IPS-18a (cell line): ENCODE measurements at regions not wholly inside any gene's neighbourhood (a gene's known extent, or its start where the extent isn't known, plus 50 kb on each side); places are given as distances from the start of the nearest gene placed in this dataset.

ENCODE experiments used
- H3K27ac ChIP-seq: one replicate; pipeline ENCODE4 v1.5.1; 2013; ENCODE audit warnings: low read length
- H3K27me3 ChIP-seq: one replicate; pipeline ENCODE4 v1.6.1; 2013; ENCODE audit warnings: mild to moderate bottlenecking, low read length; ENCODE audit not compliant: control insufficient read depth, insufficient read depth
- H3K36me3 ChIP-seq: one replicate; pipeline ENCODE4 v1.6.1; 2013; ENCODE audit warnings: low read depth, low read length; ENCODE audit not compliant: control insufficient read depth
- H3K4me1 ChIP-seq: one replicate; pipeline ENCODE4 v1.6.1; 2013; ENCODE audit warnings: low read depth, low read length; ENCODE audit not compliant: control insufficient read depth
- H3K4me3 ChIP-seq: one replicate; pipeline ENCODE4 v1.5.1; 2013; ENCODE audit warnings: low read length
- H3K9ac ChIP-seq: one replicate; pipeline ENCODE4 v1.6.1; 2013; ENCODE audit warnings: mild to moderate bottlenecking, low read length, moderate library complexity
- H3K9me3 ChIP-seq: one replicate; pipeline ENCODE4 v1.6.1; 2013; ENCODE audit warnings: low read depth, low read length; ENCODE audit not compliant: control insufficient read depth

- peaks cover 3% of the 10 kb centered on the region for H3K4me1 ChIP-seq
- H3K9ac ChIP-seq, result no peak overlapping the region
- H3K27ac ChIP-seq, result no peak overlapping the region
- H3K4me3 ChIP-seq, result no peak overlapping the region
- no peaks in the 10 kb centered on the region for H3K27me3 ChIP-seq
- no peaks in the 10 kb centered on the region for H3K9me3 ChIP-seq
- H3K36me3 ChIP-seq, result no peaks in the 10 kb centered on the region
These were observed 92.9 kb upstream of the IER5L start for GRCh38 chr9:129270903-129271431.

- no peaks in the 10 kb centered on the region for H3K27me3 ChIP-seq
- no peak overlapping the region for H3K9ac ChIP-seq
- H3K9me3 ChIP-seq, result no peaks in the 10 kb centered on the region
- peaks cover 6% of the 10 kb centered on the region for H3K4me1 ChIP-seq
- H3K27ac ChIP-seq, result no peak overlapping the region
- no peak overlapping the region for H3K4me3 ChIP-seq
- no peaks in the 10 kb centered on the region for H3K36me3 ChIP-seq
These were observed 92.1 kb upstream of the IER5L start for GRCh38 chr9:129270205-129270604.

- Histone ChIP-seq H3K4me1 (peaks cover 6% of the 10 kb centered on the region), H3K9me3 (no peaks in the 10 kb centered on the region), H3K4me3 (no peak overlapping the region), H3K36me3 (no peaks in the 10 kb centered on the region), H3K9ac (no peak overlapping the region), H3K27ac (no peak overlapping the region), H3K27me3 (no peaks in the 10 kb centered on the region)
These were observed 89.1 kb upstream of the IER5L start for GRCh38 chr9:129267141-129267540.

- Histone ChIP-seq H3K27ac (no peak overlapping the region), H3K4me1 (peaks cover 6% of the 10 kb centered on the region), H3K27me3 (no peaks in the 10 kb centered on the region), H3K9me3 (no peaks in the 10 kb centered on the region), H3K4me3 (no peak overlapping the region), H3K36me3 (no peaks in the 10 kb centered on the region), H3K9ac (no peak overlapping the region)
These were observed 88.5 kb upstream of the IER5L start for GRCh38 chr9:129266536-129266935.

- H3K4me1 ChIP-seq, result peaks cover 6% of the 10 kb centered on the region
- H3K27ac ChIP-seq, result no peak overlapping the region
- no peak overlapping the region for H3K9ac ChIP-seq
- no peaks in the 10 kb centered on the region for H3K36me3 ChIP-seq
- H3K9me3 ChIP-seq, result no peaks in the 10 kb centered on the region
- no peak overlapping the region for H3K4me3 ChIP-seq
- peaks cover 12% of the 10 kb centered on the region for H3K27me3 ChIP-seq
These were observed 86.3 kb upstream of the IER5L start for GRCh38 chr9:129264388-129264787.

- Histone ChIP-seq H3K27ac (no peak overlapping the region), H3K9me3 (no peaks in the 10 kb centered on the region), H3K9ac (no peak overlapping the region), H3K27me3 (peaks cover 18% of the 10 kb centered on the region), H3K4me1 (peaks cover 5% of the 10 kb centered on the region), H3K4me3 (no peak overlapping the region), H3K36me3 (no peaks in the 10 kb centered on the region)
These were observed 85.8 kb upstream of the IER5L start for GRCh38 chr9:129263836-129264235.

GRCh38 chr9:129262261-129262660, 84.2 kb upstream of the IER5L start:
- Histone ChIP-seq H3K4me1 (peaks cover 6% of the 10 kb centered on the region), H3K4me3 (no peak overlapping the region), H3K27me3 (peaks cover 31% of the 10 kb centered on the region), H3K9me3 (no peaks in the 10 kb centered on the region), H3K9ac (no peak overlapping the region), H3K27ac (no peak overlapping the region), H3K36me3 (no peaks in the 10 kb centered on the region)

- Histone ChIP-seq H3K9ac (no peak overlapping the region), H3K27ac (no peak overlapping the region), H3K36me3 (no peaks in the 10 kb centered on the region), H3K27me3 (peaks cover 40% of the 10 kb centered on the region), H3K4me3 (peak overlapping the region; percentile 39), H3K4me1 (peaks cover 3% of the 10 kb centered on the region), H3K9me3 (no peaks in the 10 kb centered on the region)
These were observed 81.3 kb upstream of the IER5L start for GRCh38 chr9:129259375-129259774.

- peaks cover 40% of the 10 kb centered on the region for H3K27me3 ChIP-seq
- H3K4me1 ChIP-seq, result peaks cover 5% of the 10 kb centered on the region
- H3K4me3 ChIP-seq, result peak overlapping the region; percentile 39
- no peak overlapping the region for H3K27ac ChIP-seq
- H3K9me3 ChIP-seq, result no peaks in the 10 kb centered on the region
- H3K9ac ChIP-seq, result peak overlapping the region; percentile 61
- no peaks in the 10 kb centered on the region for H3K36me3 ChIP-seq
These were observed 80.8 kb upstream of the IER5L start for GRCh38 chr9:129258823-129259301.

- peak overlapping the region; percentile 61 for H3K9ac ChIP-seq
- peak overlapping the region; percentile 39 for H3K4me3 ChIP-seq
- peaks cover 40% of the 10 kb centered on the region for H3K27me3 ChIP-seq
- H3K36me3 ChIP-seq, result no peaks in the 10 kb centered on the region
- H3K27ac ChIP-seq, result no peak overlapping the region
- no peaks in the 10 kb centered on the region for H3K9me3 ChIP-seq
- peaks cover 6% of the 10 kb centered on the region for H3K4me1 ChIP-seq
These were observed 80.2 kb upstream of the IER5L start for GRCh38 chr9:129258124-129258822.

GRCh38 chr9:129256959-129257713, 79.1 kb upstream of the IER5L start:
- H3K4me3 ChIP-seq, result no peak overlapping the region
- H3K4me1 ChIP-seq, result peaks cover 6% of the 10 kb centered on the region
- H3K9me3 ChIP-seq, result no peaks in the 10 kb centered on the region
- H3K9ac ChIP-seq, result no peak overlapping the region
- H3K27ac ChIP-seq, result no peak overlapping the region
- peaks cover 40% of the 10 kb centered on the region for H3K27me3 ChIP-seq
- H3K36me3 ChIP-seq, result no peaks in the 10 kb centered on the region
